Suprapubic skin (tissue), 4 donors: ENCODE measurements at regions not wholly inside any gene's neighbourhood (a gene's known extent, or its start where the extent isn't known, plus 50 kb on each side); places are given as distances from the start of the nearest gene placed in this dataset.

Experiments
- DNase-seq, 2 donors: peaks; one replicate each; pipeline ENCODE4 v3.0.0-alpha.2; 2019; ENCODE audit warnings: low spot score in 2 of 2
- H3K27ac ChIP-seq: fragments of 200-600 bp; sonication (generic); one replicate; pipeline ENCODE4 v1.5.1; 2019
- H3K27me3 ChIP-seq: fragments of 200-600 bp; sonication (generic); one replicate; pipeline ENCODE4 v1.5.1; 2019
- H3K36me3 ChIP-seq: fragments of 200-600 bp; sonication (generic); one replicate; pipeline ENCODE4 v1.5.1; 2019
- H3K4me1 ChIP-seq: fragments of 200-600 bp; sonication (generic); one replicate; pipeline ENCODE4 v1.5.1; 2019
- H3K4me3 ChIP-seq: fragments of 200-600 bp; sonication (generic); one replicate; pipeline ENCODE4 v1.5.1; 2019; ENCODE audit warnings: mild to moderate bottlenecking
- H3K9me3 ChIP-seq: fragments of 200-600 bp; sonication (generic); one replicate; pipeline ENCODE4 v1.5.1; 2019
- EP300 ChIP-seq: sonication (generic); formaldehyde crosslinking; IDR thresholded peaks from one replicate; pipeline ENCODE4 v1.6.1; 2017; ENCODE audit warnings: antibody characterized with exemption
- POLR2A ChIP-seq, 2 donors: fragments of 450-650 bp; IDR thresholded peaks; one replicate each; pipeline ENCODE4 v1.6.1; 2017; ENCODE audit warnings: antibody characterized with exemption in 2 of 2, mild to moderate bottlenecking in 2 of 2, moderate library complexity in 2 of 2
- POLR2AphosphoS5 ChIP-seq, 3 donors: sonication (generic); formaldehyde crosslinking; IDR thresholded peaks; one replicate each; pipeline ENCODE4 v1.6.1; 2017; ENCODE audit warnings: antibody characterized with exemption in 3 of 3
- WGBS: methylation state at CpG from one replicate; pipeline ENCODE4 v1.1.5; 2018; 5-methylcytosine and 5-hydroxymethylcytosine counted together
- TF ChIP-seq, protein P1 (sequence below), 2 donors: fragments of 200-600 bp in 1 of 2; fragments of 450-650 bp in 1 of 2; sonication (generic) in 1 of 2; IDR thresholded peaks; one replicate each; pipeline ENCODE4 v1.5.1; 2016 to 2019; ENCODE audit warnings: antibody characterized with exemption in 2 of 2, mild to moderate bottlenecking in 1 of 2, moderate library complexity in 1 of 2

DNA sequence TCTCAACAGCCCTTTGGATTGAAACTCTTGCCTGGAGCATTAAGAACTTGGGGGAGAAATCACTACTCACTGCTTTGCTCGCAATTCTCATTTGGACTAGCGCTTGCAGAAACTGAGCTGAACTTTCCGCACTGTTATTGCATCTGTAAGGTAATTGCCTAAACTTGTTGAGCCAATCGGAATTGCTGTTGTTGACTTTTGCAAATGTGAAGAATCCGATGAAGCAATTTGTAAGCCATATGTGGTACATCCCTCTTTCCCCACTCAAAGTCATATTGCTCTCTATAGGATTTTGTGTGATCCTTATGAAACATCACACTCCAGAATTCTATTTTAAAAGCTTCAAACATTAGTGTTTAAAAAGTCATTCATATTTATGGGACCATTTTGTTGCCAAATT is 191.7 kb upstream of the GBE1 start:
- H3K36me3 ChIP-seq = no peaks in the 10 kb centered on the region
- H3K27ac ChIP-seq = no peak overlapping the region
- no peak overlapping the region for H3K4me3 ChIP-seq
- WGBS = 92% methylated on average over 5 of the region's 5 CpGs
- no peaks in the 10 kb centered on the region for H3K4me1 ChIP-seq
- no peaks in the 10 kb centered on the region for H3K9me3 ChIP-seq
- no peak for DNase-seq
- TF ChIP-seq POLR2AphosphoS5 (IDR thresholded peaks at IDR 0.05) (no peak), EP300 (no peak), POLR2A (IDR thresholded peaks at IDR 0.05) (no peak)
- TF ChIP-seq, protein P1, sequence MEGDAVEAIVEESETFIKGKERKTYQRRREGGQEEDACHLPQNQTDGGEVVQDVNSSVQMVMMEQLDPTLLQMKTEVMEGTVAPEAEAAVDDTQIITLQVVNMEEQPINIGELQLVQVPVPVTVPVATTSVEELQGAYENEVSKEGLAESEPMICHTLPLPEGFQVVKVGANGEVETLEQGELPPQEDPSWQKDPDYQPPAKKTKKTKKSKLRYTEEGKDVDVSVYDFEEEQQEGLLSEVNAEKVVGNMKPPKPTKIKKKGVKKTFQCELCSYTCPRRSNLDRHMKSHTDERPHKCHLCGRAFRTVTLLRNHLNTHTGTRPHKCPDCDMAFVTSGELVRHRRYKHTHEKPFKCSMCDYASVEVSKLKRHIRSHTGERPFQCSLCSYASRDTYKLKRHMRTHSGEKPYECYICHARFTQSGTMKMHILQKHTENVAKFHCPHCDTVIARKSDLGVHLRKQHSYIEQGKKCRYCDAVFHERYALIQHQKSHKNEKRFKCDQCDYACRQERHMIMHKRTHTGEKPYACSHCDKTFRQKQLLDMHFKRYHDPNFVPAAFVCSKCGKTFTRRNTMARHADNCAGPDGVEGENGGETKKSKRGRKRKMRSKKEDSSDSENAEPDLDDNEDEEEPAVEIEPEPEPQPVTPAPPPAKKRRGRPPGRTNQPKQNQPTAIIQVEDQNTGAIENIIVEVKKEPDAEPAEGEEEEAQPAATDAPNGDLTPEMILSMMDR (IDR thresholded peaks at IDR 0.05) = no peak
- no peaks in the 10 kb centered on the region for H3K27me3 ChIP-seq

- DNase-seq = no peak
- WGBS = 90% methylated on average over 3 of the region's 3 CpGs
- no peaks in the 10 kb centered on the region for H3K36me3 ChIP-seq
These were observed 190.7 kb upstream of the GBE1 start for GRCh38 chr3:81952141-81952540.

GRCh38 chr3:81951636-81952035 is 190.2 kb upstream of the GBE1 start:
- no peak for DNase-seq
- TF ChIP-seq POLR2AphosphoS5 (IDR thresholded peaks at IDR 0.05) = no peak
- no peak for TF ChIP-seq POLR2A (IDR thresholded peaks at IDR 0.05)
- TF ChIP-seq EP300 = no peak
- TF ChIP-seq, protein P1 (IDR thresholded peaks at IDR 0.05) = no peak
- WGBS = 67% methylated on average over 4 of the region's 4 CpGs

More at GRCh38 chr3:81952141-81952540, 190.7 kb upstream of the GBE1 start:
- no peaks in the 10 kb centered on the region for H3K9me3 ChIP-seq
- H3K4me1 ChIP-seq = no peaks in the 10 kb centered on the region
- no peaks in the 10 kb centered on the region for H3K27me3 ChIP-seq
- H3K27ac ChIP-seq = no peak overlapping the region
- no peak overlapping the region for H3K4me3 ChIP-seq
- TF ChIP-seq, protein P1 (IDR thresholded peaks at IDR 0.05) = no peak
- TF ChIP-seq EP300 (no peak), POLR2A (IDR thresholded peaks at IDR 0.05) (no peak)

GRCh38 chr3:81951106-81951505 is 189.7 kb upstream of the GBE1 start:
- no peaks in the 10 kb centered on the region for H3K27me3 ChIP-seq
- WGBS = 88% methylated on average over 6 of the region's 6 CpGs
- H3K36me3 ChIP-seq = no peaks in the 10 kb centered on the region
- no peaks in the 10 kb centered on the region for H3K9me3 ChIP-seq
- no peak for DNase-seq
- no peak overlapping the region for H3K27ac ChIP-seq
- no peaks in the 10 kb centered on the region for H3K4me1 ChIP-seq
- TF ChIP-seq EP300 (no peak), POLR2A (IDR thresholded peaks at IDR 0.05) (no peak), POLR2AphosphoS5 (IDR thresholded peaks at IDR 0.05) (no peak)
- TF ChIP-seq, protein P1 (IDR thresholded peaks at IDR 0.05) = no peak
- H3K4me3 ChIP-seq = no peak overlapping the region

More at GRCh38 chr3:81951636-81952035, 190.2 kb upstream of the GBE1 start:
- Histone ChIP-seq H3K36me3 (no peaks in the 10 kb centered on the region), H3K4me3 (no peak overlapping the region), H3K9me3 (no peaks in the 10 kb centered on the region), H3K27ac (no peak overlapping the region), H3K27me3 (no peaks in the 10 kb centered on the region), H3K4me1 (no peaks in the 10 kb centered on the region)

GRCh38 chr3:81947359-81947758 is 185.9 kb upstream of the GBE1 start:
- no peaks in the 10 kb centered on the region for H3K27me3 ChIP-seq
- TF ChIP-seq, protein P1 (IDR thresholded peaks at IDR 0.05) = no peak
- TF ChIP-seq POLR2AphosphoS5 (IDR thresholded peaks at IDR 0.05) = no peak
- TF ChIP-seq POLR2A (IDR thresholded peaks at IDR 0.05) = no peak
- WGBS = 90% methylated on average over 1 of the region's 1 CpG
- peaks cover 4% of the 10 kb centered on the region for H3K9me3 ChIP-seq
- H3K36me3 ChIP-seq = no peaks in the 10 kb centered on the region
- H3K4me1 ChIP-seq = no peaks in the 10 kb centered on the region
- H3K4me3 ChIP-seq = no peak overlapping the region
- DNase-seq = no peak
- no peak overlapping the region for H3K27ac ChIP-seq
